ENCODE measurements at regions not wholly inside any gene's neighbourhood (a gene's known extent, or its start where the extent isn't known, plus 50 kb on each side); places are given as distances from the start of the nearest gene placed in this dataset.

DNA sequence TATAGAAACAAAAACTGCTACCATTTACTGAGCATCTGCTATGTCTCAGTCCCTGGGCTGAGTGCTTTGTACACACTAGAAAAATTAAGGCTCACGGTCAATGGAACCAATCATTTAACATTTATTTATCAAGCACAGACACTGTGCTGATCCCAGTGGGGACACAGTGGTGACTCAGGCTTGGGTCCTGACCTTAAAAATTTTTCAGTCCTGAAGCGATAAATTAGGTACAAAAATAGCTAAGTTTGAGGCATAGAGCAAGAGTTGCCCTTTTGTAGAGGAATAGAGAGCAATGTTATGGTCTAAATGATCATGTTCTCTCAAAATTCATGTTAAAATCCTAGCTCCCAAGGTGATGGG is 85.1 kb downstream of the CRYGS start (continued):
- TF ChIP-seq TCF3 (CRISPR knock-in tag; IDR thresholded peaks at IDR 0.05) (peak; percentile 36; the same call in 1 of the 2 replicates), NFATC3 (IDR thresholded peaks at IDR 0.05) (no peak), EGR1 (conservative IDR thresholded peaks at IDR 0.05) (no peak), SMAD3 (CRISPR knock-in tag; conservative IDR thresholded peaks at IDR 0.05) (no peak), HNRNPK (IDR thresholded peaks at IDR 0.05; ENCODE audit: low read depth, low read length, poor library complexity, severe bottlenecking) (no peak), ARID1B (IDR thresholded peaks at IDR 0.05) (0 out of 2 replicates have a peak, but pooled peaks have one; percentile 18)
- TF ChIP-seq, protein P1, sequence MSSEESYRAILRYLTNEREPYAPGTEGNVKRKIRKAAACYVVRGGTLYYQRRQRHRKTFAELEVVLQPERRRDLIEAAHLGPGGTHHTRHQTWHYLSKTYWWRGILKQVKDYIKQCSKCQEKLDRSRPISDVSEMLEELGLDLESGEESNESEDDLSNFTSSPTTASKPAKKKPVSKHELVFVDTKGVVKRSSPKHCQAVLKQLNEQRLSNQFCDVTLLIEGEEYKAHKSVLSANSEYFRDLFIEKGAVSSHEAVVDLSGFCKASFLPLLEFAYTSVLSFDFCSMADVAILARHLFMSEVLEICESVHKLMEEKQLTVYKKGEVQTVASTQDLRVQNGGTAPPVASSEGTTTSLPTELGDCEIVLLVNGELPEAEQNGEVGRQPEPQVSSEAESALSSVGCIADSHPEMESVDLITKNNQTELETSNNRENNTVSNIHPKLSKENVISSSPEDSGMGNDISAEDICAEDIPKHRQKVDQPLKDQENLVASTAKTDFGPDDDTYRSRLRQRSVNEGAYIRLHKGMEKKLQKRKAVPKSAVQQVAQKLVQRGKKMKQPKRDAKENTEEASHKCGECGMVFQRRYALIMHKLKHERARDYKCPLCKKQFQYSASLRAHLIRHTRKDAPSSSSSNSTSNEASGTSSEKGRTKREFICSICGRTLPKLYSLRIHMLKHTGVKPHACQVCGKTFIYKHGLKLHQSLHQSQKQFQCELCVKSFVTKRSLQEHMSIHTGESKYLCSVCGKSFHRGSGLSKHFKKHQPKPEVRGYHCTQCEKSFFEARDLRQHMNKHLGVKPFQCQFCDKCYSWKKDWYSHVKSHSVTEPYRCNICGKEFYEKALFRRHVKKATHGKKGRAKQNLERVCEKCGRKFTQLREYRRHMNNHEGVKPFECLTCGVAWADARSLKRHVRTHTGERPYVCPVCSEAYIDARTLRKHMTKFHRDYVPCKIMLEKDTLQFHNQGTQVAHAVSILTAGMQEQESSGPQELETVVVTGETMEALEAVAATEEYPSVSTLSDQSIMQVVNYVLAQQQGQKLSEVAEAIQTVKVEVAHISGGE (CRISPR knock-in tag; IDR thresholded peaks at IDR 0.05): no peak
- TF ChIP-seq, protein P2, sequence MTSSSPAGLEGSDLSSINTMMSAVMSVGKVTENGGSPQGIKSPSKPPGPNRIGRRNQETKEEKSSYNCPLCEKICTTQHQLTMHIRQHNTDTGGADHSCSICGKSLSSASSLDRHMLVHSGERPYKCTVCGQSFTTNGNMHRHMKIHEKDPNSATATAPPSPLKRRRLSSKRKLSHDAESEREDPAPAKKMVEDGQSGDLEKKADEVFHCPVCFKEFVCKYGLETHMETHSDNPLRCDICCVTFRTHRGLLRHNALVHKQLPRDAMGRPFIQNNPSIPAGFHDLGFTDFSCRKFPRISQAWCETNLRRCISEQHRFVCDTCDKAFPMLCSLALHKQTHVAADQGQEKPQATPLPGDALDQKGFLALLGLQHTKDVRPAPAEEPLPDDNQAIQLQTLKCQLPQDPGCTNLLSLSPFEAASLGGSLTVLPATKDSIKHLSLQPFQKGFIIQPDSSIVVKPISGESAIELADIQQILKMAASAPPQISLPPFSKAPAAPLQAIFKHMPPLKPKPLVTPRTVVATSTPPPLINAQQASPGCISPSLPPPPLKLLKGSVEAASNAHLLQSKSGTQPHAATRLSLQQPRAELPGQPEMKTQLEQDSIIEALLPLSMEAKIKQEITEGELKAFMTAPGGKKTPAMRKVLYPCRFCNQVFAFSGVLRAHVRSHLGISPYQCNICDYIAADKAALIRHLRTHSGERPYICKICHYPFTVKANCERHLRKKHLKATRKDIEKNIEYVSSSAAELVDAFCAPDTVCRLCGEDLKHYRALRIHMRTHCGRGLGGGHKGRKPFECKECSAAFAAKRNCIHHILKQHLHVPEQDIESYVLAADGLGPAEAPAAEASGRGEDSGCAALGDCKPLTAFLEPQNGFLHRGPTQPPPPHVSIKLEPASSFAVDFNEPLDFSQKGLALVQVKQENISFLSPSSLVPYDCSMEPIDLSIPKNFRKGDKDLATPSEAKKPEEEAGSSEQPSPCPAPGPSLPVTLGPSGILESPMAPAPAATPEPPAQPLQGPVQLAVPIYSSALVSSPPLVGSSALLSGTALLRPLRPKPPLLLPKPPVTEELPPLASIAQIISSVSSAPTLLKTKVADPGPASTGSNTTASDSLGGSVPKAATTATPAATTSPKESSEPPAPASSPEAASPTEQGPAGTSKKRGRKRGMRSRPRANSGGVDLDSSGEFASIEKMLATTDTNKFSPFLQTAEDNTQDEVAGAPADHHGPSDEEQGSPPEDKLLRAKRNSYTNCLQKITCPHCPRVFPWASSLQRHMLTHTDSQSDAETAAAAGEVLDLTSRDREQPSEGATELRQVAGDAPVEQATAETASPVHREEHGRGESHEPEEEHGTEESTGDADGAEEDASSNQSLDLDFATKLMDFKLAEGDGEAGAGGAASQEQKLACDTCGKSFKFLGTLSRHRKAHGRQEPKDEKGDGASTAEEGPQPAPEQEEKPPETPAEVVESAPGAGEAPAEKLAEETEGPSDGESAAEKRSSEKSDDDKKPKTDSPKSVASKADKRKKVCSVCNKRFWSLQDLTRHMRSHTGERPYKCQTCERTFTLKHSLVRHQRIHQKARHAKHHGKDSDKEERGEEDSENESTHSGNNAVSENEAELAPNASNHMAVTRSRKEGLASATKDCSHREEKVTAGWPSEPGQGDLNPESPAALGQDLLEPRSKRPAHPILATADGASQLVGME (CRISPR knock-in tag; IDR thresholded peaks at IDR 0.05): no peak
- TF ChIP-seq, protein P3, sequence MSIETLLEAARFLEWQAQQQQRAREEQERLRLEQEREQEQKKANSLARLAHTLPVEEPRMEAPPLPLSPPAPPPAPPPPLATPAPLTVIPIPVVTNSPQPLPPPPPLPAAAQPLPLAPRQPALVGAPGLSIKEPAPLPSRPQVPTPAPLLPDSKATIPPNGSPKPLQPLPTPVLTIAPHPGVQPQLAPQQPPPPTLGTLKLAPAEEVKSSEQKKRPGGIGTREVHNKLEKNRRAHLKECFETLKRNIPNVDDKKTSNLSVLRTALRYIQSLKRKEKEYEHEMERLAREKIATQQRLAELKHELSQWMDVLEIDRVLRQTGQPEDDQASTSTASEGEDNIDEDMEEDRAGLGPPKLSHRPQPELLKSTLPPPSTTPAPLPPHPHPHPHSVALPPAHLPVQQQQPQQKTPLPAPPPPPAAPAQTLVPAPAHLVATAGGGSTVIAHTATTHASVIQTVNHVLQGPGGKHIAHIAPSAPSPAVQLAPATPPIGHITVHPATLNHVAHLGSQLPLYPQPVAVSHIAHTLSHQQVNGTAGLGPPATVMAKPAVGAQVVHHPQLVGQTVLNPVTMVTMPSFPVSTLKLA (conservative IDR thresholded peaks at IDR 0.05): no peak
- TF ChIP-seq, protein P4, sequence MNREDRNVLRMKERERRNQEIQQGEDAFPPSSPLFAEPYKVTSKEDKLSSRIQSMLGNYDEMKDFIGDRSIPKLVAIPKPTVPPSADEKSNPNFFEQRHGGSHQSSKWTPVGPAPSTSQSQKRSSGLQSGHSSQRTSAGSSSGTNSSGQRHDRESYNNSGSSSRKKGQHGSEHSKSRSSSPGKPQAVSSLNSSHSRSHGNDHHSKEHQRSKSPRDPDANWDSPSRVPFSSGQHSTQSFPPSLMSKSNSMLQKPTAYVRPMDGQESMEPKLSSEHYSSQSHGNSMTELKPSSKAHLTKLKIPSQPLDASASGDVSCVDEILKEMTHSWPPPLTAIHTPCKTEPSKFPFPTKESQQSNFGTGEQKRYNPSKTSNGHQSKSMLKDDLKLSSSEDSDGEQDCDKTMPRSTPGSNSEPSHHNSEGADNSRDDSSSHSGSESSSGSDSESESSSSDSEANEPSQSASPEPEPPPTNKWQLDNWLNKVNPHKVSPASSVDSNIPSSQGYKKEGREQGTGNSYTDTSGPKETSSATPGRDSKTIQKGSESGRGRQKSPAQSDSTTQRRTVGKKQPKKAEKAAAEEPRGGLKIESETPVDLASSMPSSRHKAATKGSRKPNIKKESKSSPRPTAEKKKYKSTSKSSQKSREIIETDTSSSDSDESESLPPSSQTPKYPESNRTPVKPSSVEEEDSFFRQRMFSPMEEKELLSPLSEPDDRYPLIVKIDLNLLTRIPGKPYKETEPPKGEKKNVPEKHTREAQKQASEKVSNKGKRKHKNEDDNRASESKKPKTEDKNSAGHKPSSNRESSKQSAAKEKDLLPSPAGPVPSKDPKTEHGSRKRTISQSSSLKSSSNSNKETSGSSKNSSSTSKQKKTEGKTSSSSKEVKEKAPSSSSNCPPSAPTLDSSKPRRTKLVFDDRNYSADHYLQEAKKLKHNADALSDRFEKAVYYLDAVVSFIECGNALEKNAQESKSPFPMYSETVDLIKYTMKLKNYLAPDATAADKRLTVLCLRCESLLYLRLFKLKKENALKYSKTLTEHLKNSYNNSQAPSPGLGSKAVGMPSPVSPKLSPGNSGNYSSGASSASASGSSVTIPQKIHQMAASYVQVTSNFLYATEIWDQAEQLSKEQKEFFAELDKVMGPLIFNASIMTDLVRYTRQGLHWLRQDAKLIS (CRISPR knock-in tag; IDR thresholded peaks at IDR 0.05): no peak
- TF ChIP-seq, protein P5, sequence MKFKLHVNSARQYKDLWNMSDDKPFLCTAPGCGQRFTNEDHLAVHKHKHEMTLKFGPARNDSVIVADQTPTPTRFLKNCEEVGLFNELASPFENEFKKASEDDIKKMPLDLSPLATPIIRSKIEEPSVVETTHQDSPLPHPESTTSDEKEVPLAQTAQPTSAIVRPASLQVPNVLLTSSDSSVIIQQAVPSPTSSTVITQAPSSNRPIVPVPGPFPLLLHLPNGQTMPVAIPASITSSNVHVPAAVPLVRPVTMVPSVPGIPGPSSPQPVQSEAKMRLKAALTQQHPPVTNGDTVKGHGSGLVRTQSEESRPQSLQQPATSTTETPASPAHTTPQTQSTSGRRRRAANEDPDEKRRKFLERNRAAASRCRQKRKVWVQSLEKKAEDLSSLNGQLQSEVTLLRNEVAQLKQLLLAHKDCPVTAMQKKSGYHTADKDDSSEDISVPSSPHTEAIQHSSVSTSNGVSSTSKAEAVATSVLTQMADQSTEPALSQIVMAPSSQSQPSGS (CRISPR knock-in tag; IDR thresholded peaks at IDR 0.05): no peak

Measured in K562 (cell line).